DMS153 treated with DMSO at 0.1 percent for 48 hours (cell line): ENCODE measurements at regions not wholly inside any gene's neighbourhood (a gene's known extent, or its start where the extent isn't known, plus 50 kb on each side); places are given as distances from the start of the nearest gene placed in this dataset.

Source experiments
- DNase-seq: peaks from one replicate; lab custom pipeline; 2025; ENCODE audit not compliant: unreplicated experiment; lab: John Stamatoyannopoulos, UW

- no peak for DNase-seq
Observed at GRCh38 chr2:157935378-157935906, 59.3 kb upstream of the ACVR1 start.

GRCh38 chr2:157934684-157935377 lies 58.7 kb upstream of the ACVR1 start:
- DNase-seq = no peak

- DNase-seq = no peak
Observed at GRCh38 chr2:157933160-157933920, 57.2 kb upstream of the ACVR1 start.

GRCh38 chr2:157932480-157933159 lies 56.5 kb upstream of the ACVR1 start:
- peak; percentile 24 for DNase-seq

- no peak for DNase-seq
Observed at GRCh38 chr2:157931542-157931941, 55.4 kb upstream of the ACVR1 start.

GRCh38 chr2:157930728-157931127 lies 54.6 kb upstream of the ACVR1 start:
- no peak for DNase-seq

- no peak for DNase-seq
Observed at GRCh38 chr2:157929871-157930667, 53.9 kb upstream of the ACVR1 start.

- no peak for DNase-seq
Observed at GRCh38 chr2:157928372-157928771, 52.2 kb upstream of the ACVR1 start.

- no peak for DNase-seq
Observed at GRCh38 chr2:157927155-157927554, 51.0 kb upstream of the ACVR1 start.
